Body of pancreas (tissue), 4 donors: ENCODE measurements at regions not wholly inside any gene's neighbourhood (a gene's known extent, or its start where the extent isn't known, plus 50 kb on each side); places are given as distances from the start of the nearest gene placed in this dataset.

ENCODE experiments used
- ATAC-seq: fragments of 150-250 bp; one replicate; pipeline ENCODE4 v1.9.1; 2016
- DNase-seq, 4 donors: peaks; one replicate each; pipeline ENCODE4 v3.0.0-alpha.2; 2019
- H3K27ac ChIP-seq, 4 donors: fragments of 200-600 bp; sonication (generic); 1 replicate in 3 of 4; 2 replicates in 1 of 4; pipeline versions ENCODE4 v1.5.1 to v1.6.1; 2016 to 2019; ENCODE audit warnings: mild to moderate bottlenecking in 1 of 4, mixed read lengths in 1 of 4, moderate library complexity in 1 of 4
- H3K27me3 ChIP-seq, 2 donors: fragments of 200-600 bp; sonication (generic); one replicate each; pipeline ENCODE4 v1.6.0; 2016; ENCODE audit warnings: mild to moderate bottlenecking in 1 of 2
- H3K36me3 ChIP-seq, 2 donors: fragments of 200-600 bp; sonication (generic); replicated peaks in 1 of 2; 2 replicates each; pipeline ENCODE4 v1.5.1; 2016; ENCODE audit warnings: low read depth in 2 of 2; ENCODE audit not compliant: insufficient read depth in 1 of 2
- H3K4me1 ChIP-seq: fragments of 200-600 bp; sonication (generic); one replicate; pipeline ENCODE4 v1.6.0; 2016
- H3K4me3 ChIP-seq, 2 donors: fragments of 200-600 bp; sonication (generic); 1 replicate in 1 of 2; 2 replicates in 1 of 2; pipeline ENCODE4 v1.5.1; 2016 to 2019
- H3K9me3 ChIP-seq, 3 donors: fragments of 200-600 bp; sonication (generic); 1 replicate in 2 of 3; 2 replicates in 1 of 3; pipeline ENCODE4 v1.5.1; 2016
- POLR2A ChIP-seq, 3 donors: fragments of 450-650 bp; IDR thresholded peaks; one replicate each; pipeline ENCODE4 v1.6.1; 2016; ENCODE audit warnings: antibody characterized with exemption in 3 of 3, mild to moderate bottlenecking in 2 of 3
- WGBS, 2 donors: methylation state at CpG; one replicate each; pipeline ENCODE4 v1.1.5; 2017; 5-methylcytosine and 5-hydroxymethylcytosine counted together
- intact Hi-C: fragments of 100-400 bp; cut with DNase I; formaldehyde crosslinking; loops from one replicate; pipeline ENCODE4 v1.15.1; 2023
- TF ChIP-seq, protein P1 (sequence below), 7 experiments: fragments of 450-650 bp in 4 of 7; fragments of 200-600 bp in 3 of 7; sonication (generic) in 3 of 7; IDR thresholded peaks; one replicate each; pipeline ENCODE4 v1.5.1; 2016 to 2019; ENCODE audit warnings: antibody characterized with exemption in 7 of 7

DNA sequence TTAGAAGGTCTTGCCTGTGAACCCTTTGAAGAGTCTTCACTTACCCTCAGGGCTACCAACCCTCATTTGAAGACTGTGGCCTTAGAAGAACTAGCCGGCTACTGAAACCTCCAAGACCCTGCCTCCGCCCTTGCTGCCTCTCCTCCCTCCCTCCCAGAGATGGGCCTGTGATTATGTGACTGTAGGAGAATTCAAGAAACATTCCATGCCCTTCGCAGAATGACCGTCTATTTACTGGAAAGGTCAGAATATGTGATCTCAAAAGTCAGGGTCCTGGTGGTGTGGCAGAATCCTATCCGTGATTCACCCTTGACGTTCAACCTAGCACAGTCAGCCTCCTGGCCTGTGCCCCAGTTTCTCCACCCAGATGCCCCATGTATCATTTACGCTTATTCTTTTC, 109.6 kb downstream of the CTNND1 start:
- no peak for ATAC-seq
- DNase-seq = no peak
- H3K27ac ChIP-seq = no peak overlapping the region
- intact Hi-C loops = no loop called here
- H3K4me3 ChIP-seq = no peak overlapping the region
- TF ChIP-seq, protein P1, sequence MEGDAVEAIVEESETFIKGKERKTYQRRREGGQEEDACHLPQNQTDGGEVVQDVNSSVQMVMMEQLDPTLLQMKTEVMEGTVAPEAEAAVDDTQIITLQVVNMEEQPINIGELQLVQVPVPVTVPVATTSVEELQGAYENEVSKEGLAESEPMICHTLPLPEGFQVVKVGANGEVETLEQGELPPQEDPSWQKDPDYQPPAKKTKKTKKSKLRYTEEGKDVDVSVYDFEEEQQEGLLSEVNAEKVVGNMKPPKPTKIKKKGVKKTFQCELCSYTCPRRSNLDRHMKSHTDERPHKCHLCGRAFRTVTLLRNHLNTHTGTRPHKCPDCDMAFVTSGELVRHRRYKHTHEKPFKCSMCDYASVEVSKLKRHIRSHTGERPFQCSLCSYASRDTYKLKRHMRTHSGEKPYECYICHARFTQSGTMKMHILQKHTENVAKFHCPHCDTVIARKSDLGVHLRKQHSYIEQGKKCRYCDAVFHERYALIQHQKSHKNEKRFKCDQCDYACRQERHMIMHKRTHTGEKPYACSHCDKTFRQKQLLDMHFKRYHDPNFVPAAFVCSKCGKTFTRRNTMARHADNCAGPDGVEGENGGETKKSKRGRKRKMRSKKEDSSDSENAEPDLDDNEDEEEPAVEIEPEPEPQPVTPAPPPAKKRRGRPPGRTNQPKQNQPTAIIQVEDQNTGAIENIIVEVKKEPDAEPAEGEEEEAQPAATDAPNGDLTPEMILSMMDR (IDR thresholded peaks at IDR 0.05) = no peak
- TF ChIP-seq POLR2A (IDR thresholded peaks at IDR 0.05) = no peak
- WGBS, 2 donors = 76 to 81% methylated on average over 7 of the region's 7 CpGs
- no peaks in the 10 kb centered on the region for H3K27me3 ChIP-seq
- H3K9me3 ChIP-seq = no peaks in the 10 kb centered on the region
- H3K36me3 ChIP-seq = no peaks in the 10 kb centered on the region
- H3K4me1 ChIP-seq = no peaks in the 10 kb centered on the region

DNA sequence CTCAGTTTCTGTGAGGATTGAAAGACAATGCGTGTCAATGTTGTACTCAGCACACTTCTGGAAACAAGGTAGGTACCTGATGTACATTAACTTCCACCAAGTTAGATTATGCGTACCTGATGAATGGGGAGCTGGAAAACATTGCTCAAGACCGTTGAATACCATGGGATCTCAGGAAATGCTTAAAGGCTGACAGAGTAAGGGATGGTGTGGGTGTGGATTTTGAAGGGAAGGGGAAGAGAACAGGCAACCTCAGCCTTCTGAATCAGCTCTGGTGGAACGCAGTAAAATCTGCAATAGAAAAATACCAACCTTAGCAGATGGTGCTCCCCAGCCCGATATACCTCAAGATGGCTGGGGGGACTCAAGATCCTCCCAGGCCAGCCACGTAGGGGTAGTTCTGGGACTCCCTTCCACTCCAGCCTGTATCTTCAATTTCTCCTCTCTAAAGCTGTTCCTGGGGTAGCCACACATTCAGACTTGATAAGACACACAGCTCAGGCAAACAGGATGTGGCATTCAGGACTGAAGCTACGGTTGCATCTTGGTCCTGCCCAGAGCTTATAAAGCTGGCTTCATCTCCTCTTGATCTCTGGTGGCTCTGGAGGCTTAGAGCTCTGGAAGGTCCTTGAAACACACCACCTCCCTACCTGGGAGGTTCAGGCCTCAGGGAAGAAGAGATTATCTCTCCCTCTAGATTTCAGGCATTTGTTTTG, 111.8 kb downstream of the CTNND1 start:
- H3K9me3 ChIP-seq = no peaks in the 10 kb centered on the region
- no peak overlapping the region for H3K27ac ChIP-seq
- TF ChIP-seq POLR2A (IDR thresholded peaks at IDR 0.05) = no peak
- TF ChIP-seq, protein P1 (IDR thresholded peaks at IDR 0.05) = no peak
- DNase-seq (no peak), ATAC-seq (no peak)
- intact Hi-C loops = no loop called here
- 70 to 74% methylated on average over 7 of the region's 7 CpGs for WGBS, 2 donors
- H3K4me1 ChIP-seq = no peaks in the 10 kb centered on the region
- no peaks in the 10 kb centered on the region for H3K36me3 ChIP-seq
- H3K27me3 ChIP-seq = no peaks in the 10 kb centered on the region
- H3K4me3 ChIP-seq = no peak overlapping the region

DNA sequence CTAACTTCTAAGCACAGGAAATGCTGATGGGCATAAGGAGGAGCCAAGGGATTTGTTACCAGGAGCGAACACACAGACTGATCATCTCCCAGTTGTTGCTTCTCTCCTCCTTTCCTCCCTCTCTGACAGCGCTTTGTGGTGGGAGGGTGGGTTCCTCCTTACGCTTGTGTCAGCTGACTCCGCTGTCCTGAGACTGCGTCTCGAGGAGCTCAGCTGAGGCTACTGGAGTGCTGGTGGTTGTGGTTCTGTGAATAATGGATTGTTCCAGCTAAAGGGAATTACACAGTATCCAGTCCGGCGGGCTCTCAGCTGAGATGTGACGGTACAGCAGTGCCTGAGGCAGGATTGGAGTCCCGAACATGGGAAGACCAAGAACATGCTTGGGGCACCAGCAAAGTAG, 113.4 kb downstream of the CTNND1 start:
- ATAC-seq (no peak), DNase-seq (no peak)
- whole genome bisulfite sequencing, 2 donors = 83 to 90% methylated on average over 10 of the region's 10 CpGs
- TF ChIP-seq, protein P1 (IDR thresholded peaks at IDR 0.05) = no peak
- no peak for TF ChIP-seq POLR2A (IDR thresholded peaks at IDR 0.05)
- Histone ChIP-seq H3K9me3 (no peaks in the 10 kb centered on the region), H3K27ac (no peak overlapping the region), H3K27me3 (no peaks in the 10 kb centered on the region), H3K4me1 (peaks cover 3% of the 10 kb centered on the region), H3K4me3 (no peak overlapping the region), H3K36me3 (no peaks in the 10 kb centered on the region)
- intact Hi-C loops = no loop called here

DNA sequence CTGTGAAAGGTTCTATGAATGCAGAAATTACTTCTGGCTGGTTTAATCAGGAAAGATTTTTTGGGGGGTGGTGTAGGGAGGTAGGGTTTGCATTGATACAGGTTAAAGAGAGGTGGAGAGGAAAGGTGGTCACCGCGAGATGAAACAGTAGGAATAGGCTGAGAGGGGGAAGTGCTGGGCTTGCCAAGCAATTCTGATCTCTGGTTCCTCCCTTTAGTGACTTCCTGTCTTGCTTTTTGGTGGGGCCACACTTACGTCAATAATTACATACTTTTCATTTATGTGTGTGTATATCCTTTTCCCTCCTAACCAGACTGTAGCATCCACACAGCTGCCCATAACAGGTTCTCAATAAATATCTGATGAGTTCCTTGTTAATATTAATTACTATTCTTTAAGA, 120.0 kb downstream of the CTNND1 start:
- H3K36me3 ChIP-seq = no peaks in the 10 kb centered on the region
- no peaks in the 10 kb centered on the region for H3K27me3 ChIP-seq
- TF ChIP-seq POLR2A (IDR thresholded peaks at IDR 0.05) = no peak
- TF ChIP-seq, protein P1 (IDR thresholded peaks at IDR 0.05) = no peak
- peaks cover 3% of the 10 kb centered on the region for H3K4me1 ChIP-seq
- intact Hi-C loops = no loop called here
- no peaks in the 10 kb centered on the region for H3K9me3 ChIP-seq
- no peak overlapping the region for H3K4me3 ChIP-seq
- WGBS, 2 donors = 66 to 91% methylated on average over 3 of the region's 3 CpGs
- ATAC-seq = no peak
- no peak overlapping the region for H3K27ac ChIP-seq
- DNase-seq = no peak

DNA sequence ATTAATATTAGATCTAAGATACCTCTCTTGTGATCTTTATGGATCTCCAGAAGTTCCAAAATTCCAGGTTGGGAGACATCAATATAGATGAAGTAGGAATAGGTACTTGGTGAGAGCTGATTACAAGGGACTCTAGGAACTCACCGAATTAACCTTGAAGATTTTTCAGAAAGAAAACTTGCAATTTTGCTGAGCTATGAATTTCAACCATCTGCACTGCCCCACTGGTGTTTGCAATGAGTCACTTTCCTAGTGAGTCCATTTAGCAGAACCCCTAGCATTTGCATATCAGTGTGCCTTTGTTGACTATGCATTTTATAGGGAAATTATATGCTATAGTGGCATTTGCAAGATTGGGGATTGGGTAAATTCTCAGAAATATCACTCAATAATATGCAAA, 122.0 kb downstream of the CTNND1 start:
- intact Hi-C loops = no loop called here
- DNase-seq = no peak
- Histone ChIP-seq H3K4me1 (peaks cover 3% of the 10 kb centered on the region), H3K9me3 (no peaks in the 10 kb centered on the region), H3K27me3 (no peaks in the 10 kb centered on the region), H3K36me3 (no peaks in the 10 kb centered on the region), H3K27ac (no peak overlapping the region), H3K4me3 (no peak overlapping the region)
- no peak for ATAC-seq
- WGBS, 2 donors = 86 to 87% methylated on average over 1 of the region's 1 CpG
- TF ChIP-seq POLR2A (IDR thresholded peaks at IDR 0.05) = no peak
- TF ChIP-seq, protein P1 (IDR thresholded peaks at IDR 0.05) = no peak
